ENCODE measurements at regions not wholly inside any gene's neighbourhood (a gene's known extent, or its start where the extent isn't known, plus 50 kb on each side); places are given as distances from the start of the nearest gene placed in this dataset.

GRCh38 chr6:90421666-90422065, 125.0 kb upstream of the BACH2 start:
- BruUV-seq (replicated peaks), result no TSS peak
- CTCF ChIA-PET, result interaction anchor here (0.7 to 1.4 kb wide), 2 partner anchors 12 to 481 kb away, joined by 3 to 5 read pairs; no protein-coding TSS in a partner anchor
- H3K27me3 ChIP-seq (ENCODE audit: control insufficient read depth in 2 of 2, insufficient read depth in 2 of 2, low read length in 2 of 2), result peaks cover 0 to 3% of the 10 kb centered on the region in 2 experiments

GRCh38 chr6:90420500-90420899, 123.9 kb upstream of the BACH2 start:
- Histone ChIP-seq H3K27ac (ENCODE audit: insufficient read depth, low read depth, low read length) (no peak overlapping the region), H3K4me2 (ENCODE audit: insufficient read depth, low read length) (no peak overlapping the region), H3K9me3 (replicated peaks; ENCODE audit: control insufficient read depth, insufficient read depth, low read length) (no peaks in the 10 kb centered on the region), H3K4me3 (replicated peaks in 1 of 3; ENCODE audit: insufficient read depth in 1 of 3, low read depth in 1 of 3, low read length in 3 of 3) (no peak overlapping the region), H3K36me3 (ENCODE audit: control insufficient read depth in 2 of 2, extremely low read depth in 1 of 2, insufficient read depth in 2 of 2, low read length in 2 of 2) (no peaks in the 10 kb centered on the region), H3K79me2 (ENCODE audit: control insufficient read depth, insufficient read depth, low read length) (no peaks in the 10 kb centered on the region), H3K27me3 (ENCODE audit: control insufficient read depth in 2 of 2, insufficient read depth in 2 of 2, low read length in 2 of 2) (peaks cover 0 to 3% of the 10 kb centered on the region in 2 experiments), H3K9ac (replicated peaks; ENCODE audit: extremely low read depth, insufficient read depth, low read length) (no peak overlapping the region), H4K20me1 (replicated peaks; ENCODE audit: control insufficient read depth, extremely low read depth, insufficient read depth, low read length) (no peaks in the 10 kb centered on the region), H3K4me1 (ENCODE audit: control insufficient read depth, extremely low read depth, insufficient read depth, low read length) (no peaks in the 10 kb centered on the region), H3K9me1 (replicated peaks; ENCODE audit: control insufficient read depth, extremely low read depth, insufficient read depth, low read length) (no peaks in the 10 kb centered on the region), H2AFZ (ENCODE audit: low read depth, low read length) (no peak overlapping the region)
- CTCF ChIA-PET, result interaction anchor here (0.8 to 1.4 kb wide), 2 partner anchors 27 to 89 kb away, joined by 3 to 5 read pairs; no protein-coding TSS in a partner anchor
- FAIRE-seq (no peak), DNase-seq (ENCODE audit: low read depth, low spot score) (no peak)
- intact Hi-C loops (cut with micrococcal nuclease), result no loop called here
- POLR2A ChIA-PET, result no interaction called here
- no peak for TF ChIP-seq POLR2A (IDR thresholded peaks at IDR 0.05; ENCODE audit: low read depth, low read length)
- no peak for TF ChIP-seq MYC (IDR thresholded peaks at IDR 0.05; ENCODE audit: low read depth, low read length)
- no peak for TF ChIP-seq JUN (IDR thresholded peaks at IDR 0.05; ENCODE audit: borderline replicate concordance, insufficient read depth, insufficient read length, low read depth)
- no peak for TF ChIP-seq EZH2 (IDR thresholded peaks at IDR 0.05; ENCODE audit: borderline replicate concordance, low read depth, low read length, severe bottlenecking)
- TF ChIP-seq CTCF (IDR thresholded peaks at IDR 0.05; ENCODE audit: extremely low read depth in 1 of 2, insufficient read depth in 1 of 2, low read depth in 1 of 2, low read length in 2 of 2), result no peak
- TF ChIP-seq POLR2AphosphoS5 (IDR thresholded peaks at IDR 0.05; ENCODE audit: insufficient read depth, low read depth, low read length), result no peak
- TF ChIP-seq FOS (IDR thresholded peaks at IDR 0.05; ENCODE audit: borderline replicate concordance, insufficient read depth, low read length), result no peak
- no peak for TF ChIP-seq GATA2 (IDR thresholded peaks at IDR 0.05; ENCODE audit: insufficient read depth, insufficient read length, low read depth, low read length)
- TF ChIP-seq MAX (IDR thresholded peaks at IDR 0.05; ENCODE audit: insufficient read depth, insufficient read length), result no peak
- dilution Hi-C loops (cut with MboI; ENCODE audit: extremely low pct_ligation_motif_present, low sequenced_read_pairs), result no loop called here
- BruUV-seq (replicated peaks), result no TSS peak

More at GRCh38 chr6:90421666-90422065, 125.0 kb upstream of the BACH2 start:
- Histone ChIP-seq H3K27ac (ENCODE audit: insufficient read depth, low read depth, low read length) (no peak overlapping the region), H3K79me2 (ENCODE audit: control insufficient read depth, insufficient read depth, low read length) (no peaks in the 10 kb centered on the region), H3K36me3 (ENCODE audit: control insufficient read depth in 2 of 2, extremely low read depth in 1 of 2, insufficient read depth in 2 of 2, low read length in 2 of 2) (no peaks in the 10 kb centered on the region), H3K4me1 (ENCODE audit: control insufficient read depth, extremely low read depth, insufficient read depth, low read length) (no peaks in the 10 kb centered on the region), H3K4me3 (replicated peaks in 1 of 3; ENCODE audit: insufficient read depth in 1 of 3, low read depth in 1 of 3, low read length in 3 of 3) (no peak overlapping the region), H3K9me3 (replicated peaks; ENCODE audit: control insufficient read depth, insufficient read depth, low read length) (no peaks in the 10 kb centered on the region), H3K4me2 (ENCODE audit: insufficient read depth, low read length) (no peak overlapping the region), H2AFZ (ENCODE audit: low read depth, low read length) (no peak overlapping the region), H4K20me1 (replicated peaks; ENCODE audit: control insufficient read depth, extremely low read depth, insufficient read depth, low read length) (no peaks in the 10 kb centered on the region), H3K9me1 (replicated peaks; ENCODE audit: control insufficient read depth, extremely low read depth, insufficient read depth, low read length) (no peaks in the 10 kb centered on the region), H3K9ac (replicated peaks; ENCODE audit: extremely low read depth, insufficient read depth, low read length) (no peak overlapping the region)
- TF ChIP-seq EZH2 (IDR thresholded peaks at IDR 0.05; ENCODE audit: borderline replicate concordance, low read depth, low read length, severe bottlenecking), result no peak
- intact Hi-C loops (cut with micrococcal nuclease) (no loop called here), dilution Hi-C loops (cut with MboI; ENCODE audit: extremely low pct_ligation_motif_present, low sequenced_read_pairs) (no loop called here)
- DNase-seq (ENCODE audit: low read depth, low spot score) (no peak), FAIRE-seq (no peak)
- POLR2A ChIA-PET, result interaction anchor here (0.6 kb wide), 1 partner anchor 20 kb away, joined by 3 read pairs; no protein-coding TSS in a partner anchor

All from endothelial cell of umbilical vein (primary cell).